HepG2 (cell line): ENCODE measurements at regions not wholly inside any gene's neighbourhood (a gene's known extent, or its start where the extent isn't known, plus 50 kb on each side); places are given as distances from the start of the nearest gene placed in this dataset.

Source experiments
- ATAC-seq: fragments of 200-7000 bp; cut with Tn5 transposase; 3 replicates; pipeline ENCODE4 v1.9.1; 2020; ENCODE audit warnings: mild to moderate bottlenecking, moderate library complexity
- BruUV-seq: library from RNA; stranded (reverse); fragments of 400-500 nt; replicated peaks from 2 replicates; lab custom pipeline; 2021; lab: Mats Ljungman, UMichigan
- CTCF ChIA-PET: fragments of 300-600 bp; formaldehyde crosslinking; extraction: SDS; loops from one replicate; lab custom pipeline; 2021; ENCODE audit warnings: low total read pairs, inconsistent platforms, low intra/inter-chr PET ratio; lab: Yijun Ruan, JAX
- POLR2A ChIA-PET: fragments of 350-600 bp; sonication (Branson Sonifier 250); formaldehyde crosslinking; loops from one replicate; lab custom pipeline; 2020; ENCODE audit warnings: antibody characterized with exemption, inconsistent platforms; lab: Yijun Ruan, JAX
- DNase-seq: peaks from one replicate; pipeline ENCODE4 v3.0.0-alpha.2; 2015; ENCODE audit warnings: low spot score
- FAIRE-seq: peaks from 3 replicates; lab custom pipeline; 2011; peaks lifted over from hg19 to GRCh38; lab: Jason Lieb, UNC
- H2AFZ ChIP-seq: one replicate; pipeline ENCODE4 v1.6.1; 2011; ENCODE audit warnings: low read length, inconsistent platforms
- H3K27ac ChIP-seq: fragments of 300-600 bp; 3 replicates; pipeline ENCODE4 v1.8.0; 2011; ENCODE audit warnings: mixed run types, mild to moderate bottlenecking, mixed read lengths, low read length, inconsistent platforms; ENCODE audit not compliant: insufficient read depth; ENCODE audit errors: extremely low read length
- H3K27me3 ChIP-seq, 2 experiments: fragments of 200-600 bp in 1 of 2; 2 replicates in 1 of 2; 3 replicates in 1 of 2; pipeline versions ENCODE4 v1.6.0 to v1.8.0; 2011; ENCODE audit warnings: low read length in 2 of 2, mild to moderate bottlenecking in 2 of 2, moderate library complexity in 2 of 2, inconsistent platforms in 1 of 2; ENCODE audit not compliant: insufficient read depth in 2 of 2, control insufficient read depth in 1 of 2
- H3K36me3 ChIP-seq, 2 experiments: fragments of 200-600 bp in 1 of 2; replicated peaks in 1 of 2; 2 replicates in 1 of 2; 3 replicates in 1 of 2; pipeline versions ENCODE4 v1.5.1 to v1.8.0; 2011; ENCODE audit warnings: low read length in 2 of 2, inconsistent platforms in 1 of 2; ENCODE audit not compliant: insufficient read depth in 2 of 2, control insufficient read depth in 1 of 2
- H3K4me1 ChIP-seq: 2 replicates; pipeline ENCODE4 v1.5.1; 2012; ENCODE audit warnings: low read length, inconsistent platforms; ENCODE audit not compliant: insufficient read depth
- H3K4me2 ChIP-seq: 2 replicates; pipeline ENCODE4 v1.6.0; 2011; ENCODE audit warnings: low read depth, low read length, inconsistent platforms
- H3K4me3 ChIP-seq, 3 experiments: fragments of 200-600 bp in 1 of 3; sonication (generic), shearing (Covaris generic) in 1 of 3; replicated peaks in 1 of 3; 2 replicates each; pipeline ENCODE4 v1.5.1; 2011 to 2016; ENCODE audit warnings: low read length in 3 of 3, inconsistent platforms in 2 of 3, low read depth in 2 of 3, mild to moderate bottlenecking in 2 of 3, control low read depth in 1 of 3, mixed read lengths in 1 of 3; ENCODE audit not compliant: insufficient read depth in 1 of 3
- H3K79me2 ChIP-seq: one replicate; pipeline ENCODE4 v1.6.1; 2011; ENCODE audit warnings: low read length, inconsistent platforms; ENCODE audit not compliant: insufficient read depth
- H3K9ac ChIP-seq: 2 replicates; pipeline ENCODE4 v1.6.0; 2011; ENCODE audit warnings: mild to moderate bottlenecking, low read depth, low read length, inconsistent platforms; ENCODE audit not compliant: insufficient read depth
- H3K9me3 ChIP-seq: 2 replicates; pipeline ENCODE4 v1.5.1; 2012; ENCODE audit warnings: mild to moderate bottlenecking, low read length
- H4K20me1 ChIP-seq: 2 replicates; pipeline ENCODE4 v1.6.0; 2011; ENCODE audit warnings: inconsistent platforms, mild to moderate bottlenecking, low read length, moderate library complexity; ENCODE audit not compliant: insufficient read depth
- WGBS: methylation state at CpG from one replicate; pipeline ENCODE4 v1.1.6; 2017; ENCODE audit warnings: low lambda C conversion rate; 5-methylcytosine and 5-hydroxymethylcytosine counted together
- in situ Hi-C: cut with HindIII; loops from 2 replicates; pipeline ENCODE4 v1.10.0; 2017; ENCODE audit warnings: low pct_unique_long_range_greater_than_20kb; ENCODE audit not compliant: extremely low pct_ligation_motif_present
- intact Hi-C: fragments of 100-400 bp; cut with micrococcal nuclease; formaldehyde crosslinking; loops from one replicate; pipeline ENCODE4 v1.10.0; 2022; ENCODE audit not compliant: unreplicated experiment
- TF ChIP-seq, protein P1 (sequence below): sonication (generic); formaldehyde crosslinking; IDR thresholded peaks from 2 replicates; pipeline ENCODE4 v1.9.0; 2022; ENCODE audit warnings: missing genetic modification reagents, mild to moderate bottlenecking, borderline replicate concordance
- TF ChIP-seq, protein P2 (sequence below): sonication (generic); formaldehyde crosslinking; conservative IDR thresholded peaks from 2 replicates; pipeline ENCODE4 v1.4.0; 2020; ENCODE audit warnings: missing genetic modification reagents

DNA sequence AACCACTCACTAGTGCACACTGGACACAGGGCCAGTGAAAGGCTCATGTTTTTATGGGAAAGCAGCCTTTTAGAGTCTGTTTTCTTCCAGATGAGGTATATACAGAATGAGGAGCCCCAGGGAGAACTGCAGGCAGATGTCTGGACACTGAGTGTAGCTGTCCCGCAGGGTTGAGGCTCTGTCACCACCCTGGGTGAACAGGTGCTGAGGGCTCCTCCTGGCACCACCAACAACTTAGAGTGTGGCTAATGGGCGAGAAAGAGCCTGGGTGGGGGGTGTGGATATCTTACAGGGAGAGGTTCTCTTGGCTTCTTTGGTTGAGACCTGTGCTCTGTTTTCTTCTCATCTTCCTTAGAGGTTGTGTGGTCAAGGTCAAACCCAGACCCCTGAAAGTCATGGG, 202.1 kb upstream of the GPR12 start:
- 83% methylated on average over 1 of the region's 2 CpGs for WGBS

More for the DNA sequence above, 202.1 kb upstream of the GPR12 start:
- CTCF ChIA-PET = no interaction called here
- TF ChIP-seq, protein P1, sequence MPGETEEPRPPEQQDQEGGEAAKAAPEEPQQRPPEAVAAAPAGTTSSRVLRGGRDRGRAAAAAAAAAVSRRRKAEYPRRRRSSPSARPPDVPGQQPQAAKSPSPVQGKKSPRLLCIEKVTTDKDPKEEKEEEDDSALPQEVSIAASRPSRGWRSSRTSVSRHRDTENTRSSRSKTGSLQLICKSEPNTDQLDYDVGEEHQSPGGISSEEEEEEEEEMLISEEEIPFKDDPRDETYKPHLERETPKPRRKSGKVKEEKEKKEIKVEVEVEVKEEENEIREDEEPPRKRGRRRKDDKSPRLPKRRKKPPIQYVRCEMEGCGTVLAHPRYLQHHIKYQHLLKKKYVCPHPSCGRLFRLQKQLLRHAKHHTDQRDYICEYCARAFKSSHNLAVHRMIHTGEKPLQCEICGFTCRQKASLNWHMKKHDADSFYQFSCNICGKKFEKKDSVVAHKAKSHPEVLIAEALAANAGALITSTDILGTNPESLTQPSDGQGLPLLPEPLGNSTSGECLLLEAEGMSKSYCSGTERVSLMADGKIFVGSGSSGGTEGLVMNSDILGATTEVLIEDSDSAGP (CRISPR knock-in tag) = 0 out of 2 replicates have a peak, but pooled peaks have one; percentile 3
- TF ChIP-seq, protein P2, sequence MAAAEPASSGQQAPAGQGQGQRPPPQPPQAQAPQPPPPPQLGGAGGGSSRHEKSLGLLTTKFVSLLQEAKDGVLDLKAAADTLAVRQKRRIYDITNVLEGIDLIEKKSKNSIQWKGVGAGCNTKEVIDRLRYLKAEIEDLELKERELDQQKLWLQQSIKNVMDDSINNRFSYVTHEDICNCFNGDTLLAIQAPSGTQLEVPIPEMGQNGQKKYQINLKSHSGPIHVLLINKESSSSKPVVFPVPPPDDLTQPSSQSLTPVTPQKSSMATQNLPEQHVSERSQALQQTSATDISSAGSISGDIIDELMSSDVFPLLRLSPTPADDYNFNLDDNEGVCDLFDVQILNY = no peak
- TF ChIP-seq, all 625 proteins: peak for 1
- FAIRE-seq = no peak
- Histone ChIP-seq H4K20me1 (no peaks in the 10 kb centered on the region), H3K36me3 (no peaks in the 10 kb centered on the region), H3K27ac (peak overlapping the region; percentile 66), H3K9ac (peak overlapping the region; percentile 16; the same call in 1 of the 2 replicates), H2AFZ (no peak overlapping the region), H3K4me2 (peak overlapping the region; percentile 67), H3K4me3 (peak overlapping the region in 1 of 3 experiments; percentile 21; a peak in 1 of 6 replicates), H3K27me3 (no peaks in the 10 kb centered on the region), H3K4me1 (peaks cover 92% of the 10 kb centered on the region), H3K9me3 (no peaks in the 10 kb centered on the region), H3K79me2 (no peaks in the 10 kb centered on the region)
- peak; percentile 17; the same call in 2 of the 3 replicates for ATAC-seq
- POLR2A ChIA-PET = interaction anchor here (1.6 kb wide), 1 partner anchor 20 kb away, joined by 7 read pairs; no protein-coding TSS in a partner anchor
- BruUV-seq = no TSS peak
- intact Hi-C loops = no loop called here
- no peak for DNase-seq
- in situ Hi-C loops = loop anchor here (25.0 kb wide), 1 partner anchor 1000 kb away; the partner anchor contains the start of gene CDX2
